Testis (tissue), 2 donors: ENCODE measurements at regions not wholly inside any gene's neighbourhood (a gene's known extent, or its start where the extent isn't known, plus 50 kb on each side); places are given as distances from the start of the nearest gene placed in this dataset.

Source experiments
- CTCF ChIP-seq, 3 experiments: fragments of 450-650 bp in 2 of 3; fragments of 200-600 bp in 1 of 3; sonication (generic) in 1 of 3; IDR thresholded peaks; one replicate each; pipeline ENCODE4 v1.5.1; 2016 to 2019; ENCODE audit warnings: antibody characterized with exemption in 3 of 3, mild to moderate bottlenecking in 2 of 3, moderate library complexity in 1 of 3
- POLR2A ChIP-seq: fragments of 450-650 bp; IDR thresholded peaks from one replicate; pipeline ENCODE4 v1.6.1; 2017; ENCODE audit warnings: antibody characterized with exemption, mild to moderate bottlenecking, moderate library complexity

- no peak for TF ChIP-seq CTCF (IDR thresholded peaks at IDR 0.05)
- no peak for TF ChIP-seq POLR2A
Measured at GRCh38 chr9:23451802-23452418, 374.1 kb downstream of the ELAVL2 start.
